Neuronal stem cell (in vitro differentiated cells): ENCODE measurements at regions not wholly inside any gene's neighbourhood (a gene's known extent, or its start where the extent isn't known, plus 50 kb on each side); places are given as distances from the start of the nearest gene placed in this dataset.

Experiments used
- DNase-seq: peaks from one replicate; pipeline ENCODE4 v3.0.0-alpha.2; 2013; ENCODE audit warnings: low spot score
- H2AFZ ChIP-seq: one replicate; pipeline ENCODE4 v1.6.1; 2013; ENCODE audit warnings: mild to moderate bottlenecking, low read length, inconsistent platforms
- H2AK5ac ChIP-seq: 2 replicates; pipeline ENCODE4 v1.6.1; 2013; ENCODE audit warnings: low read depth, mild to moderate bottlenecking, inconsistent platforms, low read length, moderate library complexity, mixed read lengths
- H2BK120ac ChIP-seq: 2 replicates; pipeline ENCODE4 v1.6.1; 2013; ENCODE audit warnings: low read depth, mild to moderate bottlenecking, inconsistent platforms, low read length, moderate library complexity, mixed read lengths
- H2BK12ac ChIP-seq: one replicate; pipeline ENCODE4 v1.6.1; 2013; ENCODE audit warnings: low read length, inconsistent platforms
- H2BK15ac ChIP-seq: 2 replicates; pipeline ENCODE4 v1.6.1; 2013; ENCODE audit warnings: mild to moderate bottlenecking, low read length, inconsistent platforms, mixed read lengths
- H2BK5ac ChIP-seq: one replicate; pipeline ENCODE4 v1.6.1; 2013; ENCODE audit warnings: inconsistent platforms, mild to moderate bottlenecking, low read length, moderate library complexity
- H3K14ac ChIP-seq: one replicate; pipeline ENCODE4 v1.6.1; 2013; ENCODE audit warnings: low read length, inconsistent platforms
- H3K18ac ChIP-seq: 2 replicates; pipeline ENCODE4 v1.6.1; 2013; ENCODE audit warnings: low read length, inconsistent platforms
- H3K23ac ChIP-seq: 2 replicates; pipeline ENCODE4 v1.6.1; 2013; ENCODE audit warnings: low read depth, mild to moderate bottlenecking, mixed read lengths, low read length, inconsistent platforms; ENCODE audit not compliant: poor library complexity
- H3K27ac ChIP-seq: replicated peaks from 3 replicates; pipeline ENCODE4 v1.5.1; 2013; ENCODE audit warnings: low read length, inconsistent platforms
- H3K27me3 ChIP-seq, 3 experiments: 2 replicates each; pipeline ENCODE4 v1.6.1; 2013; ENCODE audit warnings: low read length in 3 of 3, mild to moderate bottlenecking in 2 of 3, inconsistent platforms in 1 of 3, low read depth in 1 of 3, mixed read lengths in 1 of 3, moderate library complexity in 1 of 3; ENCODE audit not compliant: control insufficient read depth in 3 of 3, insufficient read depth in 3 of 3
- H3K36me3 ChIP-seq, 2 donors: replicated peaks in 1 of 2; 2 replicates each; pipeline ENCODE4 v1.6.1; 2013; ENCODE audit warnings: low read length in 2 of 2; ENCODE audit not compliant: control insufficient read depth in 2 of 2, insufficient read depth in 2 of 2
- H3K4ac ChIP-seq: 2 replicates; pipeline ENCODE4 v1.6.1; 2013; ENCODE audit warnings: inconsistent platforms, mild to moderate bottlenecking, low read length, moderate library complexity
- H3K4me1 ChIP-seq, 2 donors: 1 replicate in 1 of 2; 2 replicates in 1 of 2; pipeline ENCODE4 v1.6.1; 2013; ENCODE audit warnings: low read length in 2 of 2, low read depth in 1 of 2; ENCODE audit not compliant: control insufficient read depth in 2 of 2, insufficient read depth in 1 of 2
- H3K4me2 ChIP-seq: one replicate; pipeline ENCODE4 v1.6.1; 2013; ENCODE audit warnings: mild to moderate bottlenecking, low read length, inconsistent platforms; ENCODE audit not compliant: insufficient read depth, poor library complexity, severe bottlenecking
- H3K4me3 ChIP-seq, 2 donors: 2 replicates each; pipeline ENCODE4 v1.5.1; 2013; ENCODE audit warnings: low read length in 2 of 2, mild to moderate bottlenecking in 2 of 2, inconsistent platforms in 1 of 2, moderate library complexity in 1 of 2
- H3K79me1 ChIP-seq: one replicate; pipeline ENCODE4 v1.6.1; 2013; ENCODE audit warnings: low read depth, mild to moderate bottlenecking, inconsistent platforms, low read length, moderate library complexity
- H3K9ac ChIP-seq: one replicate; pipeline ENCODE4 v1.6.1; 2013; ENCODE audit warnings: mild to moderate bottlenecking, low read depth, low read length, inconsistent platforms; ENCODE audit not compliant: poor library complexity
- H3K9me3 ChIP-seq, 2 donors: replicated peaks in 1 of 2; 2 replicates each; pipeline versions ENCODE3 to v1.6.1; 2013; ENCODE audit warnings: low read length in 2 of 2, mild to moderate bottlenecking in 2 of 2, inconsistent platforms in 1 of 2, low read depth in 1 of 2, mixed read lengths in 1 of 2, moderate library complexity in 1 of 2; ENCODE audit not compliant: control insufficient read depth in 2 of 2, insufficient read depth in 1 of 2
- H4K8ac ChIP-seq: one replicate; pipeline ENCODE4 v1.6.1; 2013; ENCODE audit warnings: low read depth, mild to moderate bottlenecking, inconsistent platforms, low read length, moderate library complexity
- H4K91ac ChIP-seq: one replicate; pipeline ENCODE4 v1.6.1; 2013; ENCODE audit warnings: low read length, low read depth, mild to moderate bottlenecking, inconsistent platforms; ENCODE audit not compliant: poor library complexity
- WGBS, 2 donors: extraction: QIAGEN DNeasy Blood & Tissue Kit; methylation state at CpG; one replicate each; pipeline ENCODE4 v1.1.7; 2013; ENCODE audit warnings: missing lambda C conversion rate in 2 of 2, mixed read lengths in 1 of 2; ENCODE audit not compliant: insufficient read length in 2 of 2, insufficient replicate concordance in 1 of 2; ENCODE audit errors: extremely low coverage in 2 of 2; 5-methylcytosine and 5-hydroxymethylcytosine counted together

DNA sequence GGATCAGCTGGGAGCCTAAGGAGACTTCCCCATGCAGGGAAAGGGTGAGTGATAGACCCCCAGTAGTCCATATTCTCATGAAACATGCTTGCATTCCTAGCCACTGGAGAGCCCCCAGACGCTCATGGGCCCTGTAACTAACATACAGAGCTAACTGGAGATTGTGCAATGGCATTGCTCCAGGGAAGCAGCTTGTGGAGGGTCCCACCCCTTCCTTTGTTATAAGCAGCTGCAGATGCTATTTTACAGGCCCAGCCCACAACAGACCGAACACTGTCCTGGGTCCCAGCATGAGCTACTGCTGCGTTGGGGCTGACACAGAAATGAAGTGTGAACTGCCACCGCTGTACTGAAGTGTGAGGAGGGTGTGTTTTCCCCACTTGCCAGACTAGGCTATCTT, 1465.7 kb upstream of the DIAPH2 start:
- H2BK12ac ChIP-seq, result no peak overlapping the region
- H3K9me3 ChIP-seq, result no peaks in the 10 kb centered on the region
- H3K23ac ChIP-seq, result no peak overlapping the region
- no peak overlapping the region for H3K18ac ChIP-seq
- H3K27ac ChIP-seq, result no peak overlapping the region
- H3K27me3 ChIP-seq, result no peaks in the 10 kb centered on the region
- no peak overlapping the region for H2BK5ac ChIP-seq
- no peak overlapping the region for H4K91ac ChIP-seq
- no peaks in the 10 kb centered on the region for H3K79me1 ChIP-seq
- H3K14ac ChIP-seq, result no peak overlapping the region
- H2AFZ ChIP-seq, result no peak overlapping the region
- no peak overlapping the region for H2BK15ac ChIP-seq
- no peaks in the 10 kb centered on the region for H3K4me1 ChIP-seq
- WGBS, 2 donors, result no CpG with 5 or more reads among the region's 4 CpGs
- no peak overlapping the region for H3K9ac ChIP-seq
- no peak overlapping the region for H3K4me2 ChIP-seq
- no peak overlapping the region for H2AK5ac ChIP-seq
- DNase-seq, result no peak
- H2BK120ac ChIP-seq, result no peak overlapping the region
- H3K4me3 ChIP-seq, result no peak overlapping the region
- no peak overlapping the region for H4K8ac ChIP-seq
- H3K4ac ChIP-seq, result no peak overlapping the region
- H3K36me3 ChIP-seq, result no peaks in the 10 kb centered on the region

DNA sequence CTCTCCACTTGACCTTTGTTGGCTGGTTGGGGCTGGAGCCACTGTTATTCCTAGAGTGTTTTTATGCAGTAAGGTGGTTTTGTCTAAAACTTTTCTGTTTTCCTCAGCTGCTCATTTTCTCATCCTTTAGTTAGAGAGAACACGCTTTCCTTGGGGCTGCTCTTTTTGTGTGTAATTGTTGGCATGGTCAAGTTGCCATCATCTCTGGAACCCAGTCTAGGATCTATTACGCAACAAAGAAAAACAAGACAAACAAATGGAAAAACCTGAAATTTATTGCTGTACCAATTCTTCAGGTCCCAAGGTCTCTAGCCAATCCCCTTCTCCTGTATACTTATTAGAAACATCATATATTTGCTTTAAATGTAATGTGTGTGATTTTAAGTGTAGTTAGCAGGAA, 1436.3 kb upstream of the DIAPH2 start:
- no peak for DNase-seq
- Histone ChIP-seq H3K4ac (no peak overlapping the region), H3K14ac (no peak overlapping the region), H3K79me1 (no peaks in the 10 kb centered on the region), H2AK5ac (no peak overlapping the region), H3K27ac (no peak overlapping the region), H3K23ac (no peak overlapping the region), H4K91ac (no peak overlapping the region), H3K4me1 (no peaks in the 10 kb centered on the region), H4K8ac (no peak overlapping the region), H2AFZ (no peak overlapping the region), H3K4me2 (no peak overlapping the region), H3K18ac (no peak overlapping the region), H2BK12ac (no peak overlapping the region), H3K4me3 (no peak overlapping the region), H2BK5ac (no peak overlapping the region), H3K9me3 (no peaks in the 10 kb centered on the region), H3K36me3 (no peaks in the 10 kb centered on the region), H2BK15ac (no peak overlapping the region), H3K9ac (no peak overlapping the region), H2BK120ac (no peak overlapping the region), H3K27me3 (no peaks in the 10 kb centered on the region)
- no CpG with 5 or more reads among the region's 2 CpGs for WGBS, 2 donors

DNA sequence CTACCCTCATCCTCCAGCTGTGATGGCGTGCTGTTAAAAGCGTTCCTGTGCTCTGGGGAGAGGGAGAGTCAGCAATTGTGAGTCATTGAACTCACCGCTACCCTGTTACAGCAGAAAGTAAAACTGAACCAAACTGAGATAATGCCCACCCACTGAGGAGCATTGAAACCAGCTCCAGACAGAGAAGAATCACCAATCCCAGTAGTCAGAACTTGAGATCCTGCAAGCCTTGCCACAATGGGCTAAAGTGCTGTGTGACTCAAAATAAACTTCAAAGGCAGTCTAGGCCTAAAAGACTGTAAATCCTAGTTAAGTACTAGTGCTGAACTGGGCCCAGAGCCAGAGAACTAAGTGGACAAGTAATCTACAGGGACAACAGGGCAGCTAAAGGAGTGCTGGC, 1394.2 kb upstream of the DIAPH2 start:
- Histone ChIP-seq H2BK5ac (no peak overlapping the region), H2BK15ac (no peak overlapping the region), H3K79me1 (no peaks in the 10 kb centered on the region), H3K4me3 (no peak overlapping the region), H3K23ac (no peak overlapping the region), H3K9ac (no peak overlapping the region), H2AFZ (peak overlapping the region; percentile 6), H2BK120ac (no peak overlapping the region), H4K91ac (no peak overlapping the region), H3K27ac (no peak overlapping the region), H3K9me3 (no peaks in the 10 kb centered on the region), H3K4me2 (no peak overlapping the region), H3K4me1 (no peaks in the 10 kb centered on the region), H3K36me3 (no peaks in the 10 kb centered on the region), H3K4ac (no peak overlapping the region), H3K14ac (no peak overlapping the region), H3K18ac (no peak overlapping the region), H2AK5ac (no peak overlapping the region), H3K27me3 (no peaks in the 10 kb centered on the region), H4K8ac (no peak overlapping the region), H2BK12ac (no peak overlapping the region)
- no CpG with 5 or more reads among the region's 3 CpGs for WGBS, 2 donors
- DNase-seq, result no peak

DNA sequence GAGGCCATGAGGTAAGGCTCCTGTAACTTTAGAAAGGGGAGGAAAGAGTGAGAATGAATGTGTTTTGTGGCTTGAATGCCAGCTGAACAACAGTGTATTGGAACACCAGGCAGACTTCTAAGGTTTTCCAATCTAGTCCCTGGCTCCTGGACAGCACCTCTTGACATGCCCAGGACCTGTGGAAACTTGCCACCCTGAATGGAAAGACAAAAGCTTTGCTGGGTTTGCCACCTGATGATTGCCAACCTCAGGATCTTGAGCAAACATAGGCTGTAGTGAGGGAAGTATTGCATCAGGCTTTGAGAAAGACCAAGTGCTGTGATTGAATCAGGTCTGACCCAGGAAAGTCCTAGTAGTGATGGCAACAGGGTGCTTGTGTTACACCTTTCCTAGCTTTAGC, 1393.1 kb upstream of the DIAPH2 start:
- no peak overlapping the region for H4K91ac ChIP-seq
- H3K23ac ChIP-seq, result no peak overlapping the region
- no peaks in the 10 kb centered on the region for H3K9me3 ChIP-seq
- no peak overlapping the region for H3K4ac ChIP-seq
- H4K8ac ChIP-seq, result no peak overlapping the region
- no peaks in the 10 kb centered on the region for H3K27me3 ChIP-seq
- H3K4me2 ChIP-seq, result no peak overlapping the region
- no peak overlapping the region for H3K27ac ChIP-seq
- no peak overlapping the region for H2BK15ac ChIP-seq
- no peaks in the 10 kb centered on the region for H3K4me1 ChIP-seq
- H3K4me3 ChIP-seq, result no peak overlapping the region
- no peak overlapping the region for H2AK5ac ChIP-seq
- no peak overlapping the region for H2BK120ac ChIP-seq
- H3K14ac ChIP-seq, result no peak overlapping the region
- no peak overlapping the region for H2BK12ac ChIP-seq
- no peak overlapping the region for H2AFZ ChIP-seq
- H3K18ac ChIP-seq, result no peak overlapping the region
- H2BK5ac ChIP-seq, result no peak overlapping the region
- no peak overlapping the region for H3K9ac ChIP-seq
- no peaks in the 10 kb centered on the region for H3K79me1 ChIP-seq
- H3K36me3 ChIP-seq, result no peaks in the 10 kb centered on the region
- DNase-seq, result no peak
